ENCODE measurements at regions not wholly inside any gene's neighbourhood (a gene's known extent, or its start where the extent isn't known, plus 50 kb on each side); places are given as distances from the start of the nearest gene placed in this dataset.
"Not testable (repeated sequence)": the region's sequence is repeated elsewhere in the genome, so short reads cannot be mapped to it uniquely, and the experiment has no call there.

- intact Hi-C loops (cut with DNase I): no loop called here
- DNase-seq: no peak
- H3K36me3 ChIP-seq (ENCODE audit: insufficient read depth in 1 of 2, low read depth in 1 of 2): no peaks in the 10 kb centered on the region
- no peaks in the 10 kb centered on the region for H3K27me3 ChIP-seq (ENCODE audit: insufficient read depth in 3 of 3, low read length in 2 of 3)
- H3K9me3 ChIP-seq: no peaks in the 10 kb centered on the region
- H3K4me1 ChIP-seq: no peaks in the 10 kb centered on the region
- no peak overlapping the region for H3K27ac ChIP-seq
- no peak overlapping the region for H3K4me3 ChIP-seq
- WGBS, 3 donors: 77 to 91% (median 80%) methylated on average over 2 of the region's 2 CpGs
- TF ChIP-seq CTCF (IDR thresholded peaks at IDR 0.05): no peak
- ATAC-seq: no peak
Observed at GRCh38 chr3:40754994-40755393, 230.2 kb downstream of the ZNF621 start.

- TF ChIP-seq CTCF (IDR thresholded peaks at IDR 0.05): no peak
- Histone ChIP-seq H3K4me3 (no peak overlapping the region), H3K4me1 (no peaks in the 10 kb centered on the region), H3K27me3 (ENCODE audit: insufficient read depth in 3 of 3, low read length in 2 of 3) (no peaks in the 10 kb centered on the region), H3K27ac (no peak overlapping the region), H3K9me3 (no peaks in the 10 kb centered on the region), H3K36me3 (ENCODE audit: insufficient read depth in 1 of 2, low read depth in 1 of 2) (no peaks in the 10 kb centered on the region)
- WGBS, 3 donors: 43 to 63% (median 55%) methylated on average over 1 of the region's 1 CpG
- intact Hi-C loops (cut with DNase I): no loop called here
- DNase-seq: no peak
- no peak for ATAC-seq
Observed at GRCh38 chr3:40756500-40756899, 231.7 kb downstream of the ZNF621 start.

- not testable (repeated sequence) for H3K27ac ChIP-seq
Observed at GRCh38 chr3:40762771-40763170, 238.0 kb downstream of the ZNF621 start.

GRCh38 chr3:40763807-40764206 lies 239.0 kb downstream of the ZNF621 start:
- 94 to 98% (median 95%) methylated on average over 4 of the region's 4 CpGs for WGBS, 3 donors
- Histone ChIP-seq H3K4me1 (no peaks in the 10 kb centered on the region), H3K27me3 (ENCODE audit: insufficient read depth in 3 of 3, low read length in 2 of 3) (no peaks in the 10 kb centered on the region), H3K4me3 (no peak overlapping the region), H3K9me3 (peaks cover 5% of the 10 kb centered on the region), H3K36me3 (ENCODE audit: insufficient read depth in 1 of 2, low read depth in 1 of 2) (no peaks in the 10 kb centered on the region), H3K27ac (no peak overlapping the region)
- no peak for DNase-seq
- ATAC-seq: no peak
- no peak for TF ChIP-seq CTCF (IDR thresholded peaks at IDR 0.05)
- intact Hi-C loops (cut with DNase I): no loop called here

More at GRCh38 chr3:40762771-40763170, 238.0 kb downstream of the ZNF621 start:
- H3K9me3 ChIP-seq; intact Hi-C loops (cut with DNase I); H3K36me3 ChIP-seq (ENCODE audit: insufficient read depth in 1 of 2, low read depth in 1 of 2); H3K4me1 ChIP-seq; ATAC-seq; H3K4me3 ChIP-seq; DNase-seq; H3K27me3 ChIP-seq (ENCODE audit: insufficient read depth in 3 of 3, low read length in 2 of 3): not testable (repeated sequence)
- 88 to 96% (median 93%) methylated on average over 1 of the region's 1 CpG for WGBS, 3 donors

- no peak overlapping the region for H3K4me3 ChIP-seq
- ATAC-seq: no peak
- H3K9me3 ChIP-seq: peaks cover 5% of the 10 kb centered on the region
- no peak for DNase-seq
- no peaks in the 10 kb centered on the region for H3K27me3 ChIP-seq (ENCODE audit: insufficient read depth in 3 of 3, low read length in 2 of 3)
- H3K36me3 ChIP-seq (ENCODE audit: insufficient read depth in 1 of 2, low read depth in 1 of 2): no peaks in the 10 kb centered on the region
- intact Hi-C loops (cut with DNase I): no loop called here
- H3K4me1 ChIP-seq: no peaks in the 10 kb centered on the region
- H3K27ac ChIP-seq: no peak overlapping the region
- WGBS, 3 donors: 84 to 89% (median 88%) methylated on average over 2 of the region's 2 CpGs
- no peak for TF ChIP-seq CTCF (IDR thresholded peaks at IDR 0.05)
Observed at GRCh38 chr3:40764747-40765146, 240.0 kb downstream of the ZNF621 start.
